HS-5 (cell line): ENCODE measurements at regions not wholly inside any gene's neighbourhood (a gene's known extent, or its start where the extent isn't known, plus 50 kb on each side); places are given as distances from the start of the nearest gene placed in this dataset.

Experiments
- DNase-seq: peaks from one replicate; pipeline ENCODE4 v3.0.0-alpha.2; 2012; ENCODE audit warnings: low read depth

- no peak for DNase-seq
These were observed 84.8 kb upstream of the ZNF827 start for GRCh38 chr4:146023334-146023967.

- DNase-seq, result no peak
These were observed 83.9 kb upstream of the ZNF827 start for GRCh38 chr4:146022541-146022940.

- no peak for DNase-seq
These were observed 79.6 kb upstream of the ZNF827 start for GRCh38 chr4:146018247-146018646.

GRCh38 chr4:146004730-146005129, 66.1 kb upstream of the ZNF827 start:
- DNase-seq, result no peak

- no peak for DNase-seq
These were observed 50.0 kb upstream of the ZNF827 start for GRCh38 chr4:145988628-145989027.
